ENCODE measurements at regions not wholly inside any gene's neighbourhood (a gene's known extent, or its start where the extent isn't known, plus 50 kb on each side); places are given as distances from the start of the nearest gene placed in this dataset.

DNA sequence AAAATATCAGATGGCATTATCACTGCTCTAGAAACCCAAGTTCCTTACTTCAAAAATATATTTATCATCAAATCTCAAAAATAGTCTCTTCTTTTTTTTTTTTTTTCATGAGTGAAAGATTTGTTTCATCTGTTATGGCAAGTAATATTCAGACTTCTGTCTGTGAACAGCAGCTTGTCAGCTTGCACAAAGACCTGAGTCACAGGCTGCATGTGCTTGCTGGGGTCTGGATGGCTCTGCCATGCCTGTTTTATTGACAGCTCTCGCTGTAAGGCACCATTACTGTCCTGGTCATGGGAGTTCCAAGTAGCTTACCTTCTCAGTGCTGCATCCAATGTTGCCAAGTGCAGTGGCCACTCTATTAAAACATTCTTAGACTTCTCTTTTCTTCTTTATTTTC lies 456.4 kb downstream of the GADD45G start:
- Mint-ChIP-seq H3K27me3 (ENCODE audit: insufficient read depth, unreplicated experiment) (no peaks in the 10 kb centered on the region), H3K4me1 (ENCODE audit: insufficient read depth, unreplicated experiment) (peaks cover 5% of the 10 kb centered on the region), H3K4me3 (ENCODE audit: unreplicated experiment) (no peak overlapping the region), H3K27ac (ENCODE audit: low read depth, unreplicated experiment) (no peak overlapping the region), H3K9me3 (ENCODE audit: unreplicated experiment) (no peaks in the 10 kb centered on the region), H3K36me3 (ENCODE audit: insufficient read depth, unreplicated experiment) (no peaks in the 10 kb centered on the region)
- DNase-seq (ENCODE audit: unreplicated experiment): no peak
- no TSS peak for BruUV-seq (replicated peaks)
- intact Hi-C loops (cut with micrococcal nuclease): no loop called here
- TF ChIP-seq, protein P1, sequence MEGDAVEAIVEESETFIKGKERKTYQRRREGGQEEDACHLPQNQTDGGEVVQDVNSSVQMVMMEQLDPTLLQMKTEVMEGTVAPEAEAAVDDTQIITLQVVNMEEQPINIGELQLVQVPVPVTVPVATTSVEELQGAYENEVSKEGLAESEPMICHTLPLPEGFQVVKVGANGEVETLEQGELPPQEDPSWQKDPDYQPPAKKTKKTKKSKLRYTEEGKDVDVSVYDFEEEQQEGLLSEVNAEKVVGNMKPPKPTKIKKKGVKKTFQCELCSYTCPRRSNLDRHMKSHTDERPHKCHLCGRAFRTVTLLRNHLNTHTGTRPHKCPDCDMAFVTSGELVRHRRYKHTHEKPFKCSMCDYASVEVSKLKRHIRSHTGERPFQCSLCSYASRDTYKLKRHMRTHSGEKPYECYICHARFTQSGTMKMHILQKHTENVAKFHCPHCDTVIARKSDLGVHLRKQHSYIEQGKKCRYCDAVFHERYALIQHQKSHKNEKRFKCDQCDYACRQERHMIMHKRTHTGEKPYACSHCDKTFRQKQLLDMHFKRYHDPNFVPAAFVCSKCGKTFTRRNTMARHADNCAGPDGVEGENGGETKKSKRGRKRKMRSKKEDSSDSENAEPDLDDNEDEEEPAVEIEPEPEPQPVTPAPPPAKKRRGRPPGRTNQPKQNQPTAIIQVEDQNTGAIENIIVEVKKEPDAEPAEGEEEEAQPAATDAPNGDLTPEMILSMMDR (IDR thresholded peaks at IDR 0.05; ENCODE audit: unreplicated experiment): no peak
- ChIA-PET CTCF (no interaction called here), POLR2A (no interaction called here)

DNA sequence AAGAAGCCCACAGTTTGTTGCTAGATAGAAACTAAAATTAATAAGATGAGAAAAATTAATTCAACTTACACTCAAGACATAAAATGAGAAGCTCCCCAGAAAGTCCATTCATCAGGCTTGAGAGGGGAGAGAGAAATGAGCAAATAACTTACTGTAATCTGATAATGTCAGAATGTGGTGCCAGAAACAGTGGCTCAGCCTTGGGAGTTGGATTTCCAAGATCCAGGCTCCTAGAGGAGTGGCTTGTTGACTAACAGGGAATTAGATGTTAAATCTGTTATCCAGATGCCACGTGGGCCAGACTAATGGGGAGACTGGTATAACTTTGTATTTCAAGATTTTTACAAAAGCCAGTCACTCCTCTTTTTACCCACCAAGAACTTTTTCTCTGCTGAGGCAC lies 458.2 kb downstream of the GADD45G start:
- Mint-ChIP-seq H3K4me1 (ENCODE audit: insufficient read depth, unreplicated experiment) (peaks cover 3% of the 10 kb centered on the region), H3K36me3 (ENCODE audit: insufficient read depth, unreplicated experiment) (no peaks in the 10 kb centered on the region), H3K4me3 (ENCODE audit: unreplicated experiment) (no peak overlapping the region), H3K27me3 (ENCODE audit: insufficient read depth, unreplicated experiment) (no peaks in the 10 kb centered on the region), H3K27ac (ENCODE audit: low read depth, unreplicated experiment) (no peak overlapping the region), H3K9me3 (ENCODE audit: unreplicated experiment) (no peaks in the 10 kb centered on the region)
- intact Hi-C loops (cut with micrococcal nuclease): no loop called here
- TF ChIP-seq, protein P1 (IDR thresholded peaks at IDR 0.05; ENCODE audit: unreplicated experiment): no peak
- ChIA-PET POLR2A (no interaction called here), CTCF (interaction anchor here (0.6 to 1.5 kb wide), 5 partner anchors 8 to 449 kb away, joined by 3 to 4 read pairs (median 3); no protein-coding TSS in a partner anchor)
- no TSS peak for BruUV-seq (replicated peaks)
- DNase-seq (ENCODE audit: unreplicated experiment): no peak

DNA sequence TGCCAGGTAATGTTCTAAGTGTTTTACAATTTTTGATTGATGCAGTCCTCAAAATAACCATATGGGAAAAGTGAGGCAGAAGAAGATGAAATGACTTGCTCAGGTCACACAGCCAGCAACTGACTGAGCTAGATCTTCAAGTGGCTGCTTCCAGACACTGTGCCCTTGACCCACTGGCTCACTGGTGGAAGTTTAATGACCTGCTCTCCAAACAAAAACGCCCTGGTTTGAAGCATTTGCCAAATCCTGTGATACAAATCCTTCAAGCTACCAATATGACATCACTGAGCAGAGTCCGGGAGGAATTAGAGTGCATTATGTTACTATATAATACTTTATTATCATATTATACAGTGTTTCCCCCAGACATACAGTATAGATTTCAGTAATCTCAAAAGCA lies 459.4 kb downstream of the GADD45G start:
- Mint-ChIP-seq H3K27me3 (ENCODE audit: insufficient read depth, unreplicated experiment) (no peaks in the 10 kb centered on the region), H3K27ac (ENCODE audit: low read depth, unreplicated experiment) (no peak overlapping the region), H3K36me3 (ENCODE audit: insufficient read depth, unreplicated experiment) (no peaks in the 10 kb centered on the region), H3K9me3 (ENCODE audit: unreplicated experiment) (no peaks in the 10 kb centered on the region), H3K4me1 (ENCODE audit: insufficient read depth, unreplicated experiment) (no peaks in the 10 kb centered on the region), H3K4me3 (ENCODE audit: unreplicated experiment) (no peak overlapping the region)
- POLR2A ChIA-PET: no interaction called here
- CTCF ChIA-PET: interaction anchor here (0.5 to 0.6 kb wide), 2 partner anchors 322 to 499 kb away, joined by 3 read pairs; no protein-coding TSS in a partner anchor
- intact Hi-C loops (cut with micrococcal nuclease): no loop called here
- TF ChIP-seq, protein P1 (IDR thresholded peaks at IDR 0.05; ENCODE audit: unreplicated experiment): no peak
- no TSS peak for BruUV-seq (replicated peaks)
- no peak for DNase-seq (ENCODE audit: unreplicated experiment)

DNA sequence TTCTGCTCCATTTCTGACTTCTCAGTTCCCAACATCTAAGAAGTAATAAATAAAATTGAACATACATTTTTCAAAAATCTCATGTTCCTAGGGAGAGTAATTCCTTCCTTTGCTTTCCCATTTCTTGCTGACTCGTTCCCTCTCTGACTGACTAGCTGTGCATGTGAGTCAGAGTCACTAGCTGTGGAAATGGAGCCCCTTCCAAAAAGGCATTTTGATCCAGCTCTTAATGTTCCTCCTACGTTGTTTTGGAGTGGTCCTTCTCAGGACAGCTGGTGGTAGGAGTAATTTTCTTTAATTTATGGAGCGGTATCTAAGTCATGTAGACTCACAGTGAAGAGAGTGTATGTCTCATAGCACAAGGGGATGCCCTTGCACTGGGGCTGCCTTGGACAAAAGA lies 460.2 kb downstream of the GADD45G start:
- intact Hi-C loops (cut with micrococcal nuclease): no loop called here
- Mint-ChIP-seq H3K27me3 (ENCODE audit: insufficient read depth, unreplicated experiment) (no peaks in the 10 kb centered on the region), H3K36me3 (ENCODE audit: insufficient read depth, unreplicated experiment) (no peaks in the 10 kb centered on the region), H3K9me3 (ENCODE audit: unreplicated experiment) (no peaks in the 10 kb centered on the region), H3K4me3 (ENCODE audit: unreplicated experiment) (no peak overlapping the region), H3K27ac (ENCODE audit: low read depth, unreplicated experiment) (no peak overlapping the region), H3K4me1 (ENCODE audit: insufficient read depth, unreplicated experiment) (no peaks in the 10 kb centered on the region)
- no peak for DNase-seq (ENCODE audit: unreplicated experiment)
- CTCF ChIA-PET: interaction anchor here (0.5 to 0.6 kb wide), 2 partner anchors 323 to 500 kb away, joined by 3 read pairs; no protein-coding TSS in a partner anchor
- no TSS peak for BruUV-seq (replicated peaks)
- POLR2A ChIA-PET: interaction anchor here (0.6 kb wide), 1 partner anchor 1332 kb away, joined by 4 read pairs; no protein-coding TSS in a partner anchor
- TF ChIP-seq, protein P1 (IDR thresholded peaks at IDR 0.05; ENCODE audit: unreplicated experiment): no peak

All from MCF 10A (cell line).